SJSA1 (cell line): ENCODE measurements at regions not wholly inside any gene's neighbourhood (a gene's known extent, or its start where the extent isn't known, plus 50 kb on each side); places are given as distances from the start of the nearest gene placed in this dataset.

Experiments
- DNase-seq, 2 experiments: peaks; one replicate each; pipeline ENCODE4 v3.0.0-alpha.2; 2015 to 2020; ENCODE audit warnings: low spot score in 2 of 2, low read depth in 1 of 2
- H3K27ac ChIP-seq: fragments of 250-450 bp; sonication (Bioruptor Pico); 2 replicates; pipeline ENCODE4 v1.5.1; 2020; ENCODE audit warnings: mild to moderate bottlenecking, moderate library complexity
- H3K27me3 ChIP-seq: fragments of 250-450 bp; sonication (Bioruptor Pico); replicated peaks from 2 replicates; pipeline ENCODE4 v1.5.1; 2020; ENCODE audit warnings: mild to moderate bottlenecking, moderate library complexity
- H3K36me3 ChIP-seq: fragments of 250-450 bp; sonication (Bioruptor Pico); 2 replicates; pipeline ENCODE4 v1.5.1; 2020; ENCODE audit warnings: mild to moderate bottlenecking
- H3K4me1 ChIP-seq: fragments of 250-450 bp; sonication (Bioruptor Pico); replicated peaks from 2 replicates; pipeline ENCODE4 v1.6.1; 2021; ENCODE audit warnings: mild to moderate bottlenecking
- H3K4me3 ChIP-seq: fragments of 250-450 bp; sonication (Bioruptor Pico); 2 replicates; pipeline ENCODE4 v1.5.1; 2020; ENCODE audit warnings: mild to moderate bottlenecking
- H3K9me3 ChIP-seq: fragments of 250-450 bp; sonication (Bioruptor Pico); replicated peaks from 2 replicates; pipeline ENCODE4 v1.5.1; 2020; ENCODE audit warnings: mild to moderate bottlenecking

DNA sequence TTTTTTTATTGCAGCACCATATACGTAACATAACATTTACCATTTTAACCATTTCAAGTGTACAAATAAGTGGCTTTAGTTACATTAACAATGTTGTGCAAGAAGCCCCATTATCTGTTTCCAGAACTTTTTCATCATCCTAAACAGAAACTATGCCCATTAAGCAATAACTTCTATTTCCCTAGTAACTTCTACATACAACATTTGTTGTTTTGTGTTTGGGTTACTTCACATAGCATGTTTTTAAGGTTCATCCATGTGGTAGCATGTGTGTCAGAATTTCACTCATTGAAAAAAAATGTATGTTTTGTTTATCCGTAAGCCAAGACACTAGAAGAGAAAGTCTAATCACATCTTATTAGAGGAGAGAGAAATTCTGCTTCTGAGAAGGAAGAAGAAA is 450.5 kb upstream of the PDZRN3 start:
- H3K4me3 ChIP-seq: no peak overlapping the region
- H3K9me3 ChIP-seq: no peaks in the 10 kb centered on the region
- H3K27me3 ChIP-seq: no peaks in the 10 kb centered on the region
- H3K27ac ChIP-seq: no peak overlapping the region
- H3K4me1 ChIP-seq: no peaks in the 10 kb centered on the region
- DNase-seq: no peak
- H3K36me3 ChIP-seq: no peaks in the 10 kb centered on the region

GRCh38 chr3:74074700-74075099 is 450.0 kb upstream of the PDZRN3 start:
- Histone ChIP-seq H3K27me3 (no peaks in the 10 kb centered on the region), H3K36me3 (no peaks in the 10 kb centered on the region), H3K27ac (no peak overlapping the region), H3K4me1 (no peaks in the 10 kb centered on the region), H3K4me3 (no peak overlapping the region), H3K9me3 (no peaks in the 10 kb centered on the region)
- no peak for DNase-seq

DNA sequence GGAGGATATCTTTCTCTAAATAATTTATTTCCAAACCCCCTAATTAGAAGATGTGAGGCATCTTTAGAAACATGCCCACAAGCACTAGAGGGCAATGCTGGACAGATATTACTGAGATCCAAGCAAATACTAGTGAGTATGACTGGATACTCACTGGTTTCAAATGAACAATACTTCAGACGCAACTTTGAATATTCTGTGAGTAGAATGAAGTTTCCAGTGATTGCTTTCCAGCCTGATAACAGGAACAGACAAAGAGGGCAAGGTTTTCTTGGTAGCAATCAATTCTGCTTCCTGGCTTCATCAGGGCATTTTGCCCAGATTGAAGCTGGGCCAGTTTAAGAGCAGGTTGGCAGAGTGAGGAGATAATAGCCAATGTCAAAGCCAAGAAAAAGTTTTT is 442.6 kb upstream of the PDZRN3 start:
- Histone ChIP-seq H3K27me3 (no peaks in the 10 kb centered on the region), H3K27ac (no peak overlapping the region), H3K4me1 (no peaks in the 10 kb centered on the region), H3K36me3 (no peaks in the 10 kb centered on the region), H3K4me3 (no peak overlapping the region), H3K9me3 (no peaks in the 10 kb centered on the region)
- no peak for DNase-seq

DNA sequence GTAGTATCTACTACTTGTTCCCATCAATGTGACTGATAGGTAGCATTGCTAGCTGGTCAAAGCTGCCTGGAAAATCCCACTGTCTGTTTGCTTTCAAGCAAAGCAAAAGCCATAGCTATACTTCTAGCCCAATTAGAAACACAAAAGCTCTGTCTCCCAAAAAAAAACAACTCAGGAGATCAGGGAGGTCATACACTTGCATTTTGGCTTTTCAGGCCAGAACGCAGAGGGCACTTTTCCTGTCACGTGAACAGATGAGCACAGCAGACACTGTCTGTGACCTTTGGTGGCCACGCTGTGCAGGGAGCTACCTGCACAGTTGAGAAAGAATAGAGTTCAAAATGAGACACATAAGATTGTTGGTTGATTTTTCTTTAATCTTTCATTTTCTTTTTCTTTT is 441.7 kb upstream of the PDZRN3 start:
- no peak for DNase-seq
- no peaks in the 10 kb centered on the region for H3K36me3 ChIP-seq
- H3K27ac ChIP-seq: no peak overlapping the region
- H3K4me3 ChIP-seq: no peak overlapping the region
- H3K4me1 ChIP-seq: no peaks in the 10 kb centered on the region
- H3K27me3 ChIP-seq: no peaks in the 10 kb centered on the region
- no peaks in the 10 kb centered on the region for H3K9me3 ChIP-seq

- Histone ChIP-seq H3K27me3 (no peaks in the 10 kb centered on the region), H3K4me1 (no peaks in the 10 kb centered on the region), H3K36me3 (no peaks in the 10 kb centered on the region), H3K27ac (no peak overlapping the region), H3K4me3 (no peak overlapping the region), H3K9me3 (no peaks in the 10 kb centered on the region)
- no peak for DNase-seq
Measured at GRCh38 chr3:74059923-74060600, 435.3 kb upstream of the PDZRN3 start.

GRCh38 chr3:74059301-74059922 is 434.7 kb upstream of the PDZRN3 start:
- Histone ChIP-seq H3K27me3 (no peaks in the 10 kb centered on the region), H3K4me3 (no peak overlapping the region), H3K27ac (no peak overlapping the region)

DNA sequence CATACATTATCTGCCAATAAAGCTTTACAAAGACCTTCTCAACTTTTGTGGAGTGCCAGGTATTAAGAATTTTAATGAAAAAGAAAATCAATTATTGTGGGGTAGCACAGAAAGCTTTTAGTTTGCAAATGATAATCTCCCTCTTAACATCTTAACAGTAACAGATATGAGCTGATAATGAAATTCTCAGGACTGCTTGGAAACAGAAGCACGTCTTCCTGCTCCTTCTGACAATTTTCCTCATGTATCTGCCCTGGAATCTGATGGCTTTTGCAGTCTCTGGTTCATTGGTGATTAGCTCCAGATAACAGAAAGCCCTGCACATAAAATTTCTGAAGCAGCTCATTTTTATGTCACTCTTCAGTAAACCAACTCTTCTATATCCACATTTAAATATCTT is 432.4 kb upstream of the PDZRN3 start:
- Histone ChIP-seq H3K4me1 (no peaks in the 10 kb centered on the region), H3K9me3 (no peaks in the 10 kb centered on the region), H3K27me3 (no peaks in the 10 kb centered on the region), H3K27ac (no peak overlapping the region), H3K36me3 (no peaks in the 10 kb centered on the region), H3K4me3 (no peak overlapping the region)
- no peak for DNase-seq

More at GRCh38 chr3:74059301-74059922, 434.7 kb upstream of the PDZRN3 start:
- Histone ChIP-seq H3K9me3 (no peaks in the 10 kb centered on the region), H3K36me3 (no peaks in the 10 kb centered on the region), H3K4me1 (no peaks in the 10 kb centered on the region)
- no peak for DNase-seq

GRCh38 chr3:74055061-74055460 is 430.3 kb upstream of the PDZRN3 start:
- Histone ChIP-seq H3K4me3 (no peak overlapping the region), H3K4me1 (no peaks in the 10 kb centered on the region), H3K27me3 (no peaks in the 10 kb centered on the region), H3K36me3 (no peaks in the 10 kb centered on the region), H3K27ac (no peak overlapping the region), H3K9me3 (no peaks in the 10 kb centered on the region)
- no peak for DNase-seq

DNA sequence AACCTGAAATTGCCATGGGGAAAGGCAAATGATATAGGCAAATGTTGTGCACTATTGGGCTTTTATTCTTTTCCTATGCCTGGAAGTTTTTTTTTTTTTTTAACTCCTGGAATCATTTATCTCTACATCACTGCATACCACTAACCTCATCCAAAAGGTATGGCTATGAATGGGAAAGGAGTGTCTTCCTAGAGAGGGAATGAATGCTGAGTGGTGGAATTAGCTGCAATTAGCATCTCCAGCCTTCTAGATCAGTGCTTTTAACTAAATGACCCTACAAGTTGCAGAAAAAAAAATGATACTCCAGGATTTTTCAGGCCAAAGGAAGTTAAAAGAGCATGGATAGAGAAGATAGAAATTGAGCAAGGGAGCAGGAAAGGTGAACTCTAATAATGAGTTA is 429.8 kb upstream of the PDZRN3 start:
- Histone ChIP-seq H3K27me3 (no peaks in the 10 kb centered on the region), H3K36me3 (no peaks in the 10 kb centered on the region), H3K4me3 (no peak overlapping the region), H3K9me3 (no peaks in the 10 kb centered on the region), H3K4me1 (no peaks in the 10 kb centered on the region), H3K27ac (no peak overlapping the region)
- no peak for DNase-seq

DNA sequence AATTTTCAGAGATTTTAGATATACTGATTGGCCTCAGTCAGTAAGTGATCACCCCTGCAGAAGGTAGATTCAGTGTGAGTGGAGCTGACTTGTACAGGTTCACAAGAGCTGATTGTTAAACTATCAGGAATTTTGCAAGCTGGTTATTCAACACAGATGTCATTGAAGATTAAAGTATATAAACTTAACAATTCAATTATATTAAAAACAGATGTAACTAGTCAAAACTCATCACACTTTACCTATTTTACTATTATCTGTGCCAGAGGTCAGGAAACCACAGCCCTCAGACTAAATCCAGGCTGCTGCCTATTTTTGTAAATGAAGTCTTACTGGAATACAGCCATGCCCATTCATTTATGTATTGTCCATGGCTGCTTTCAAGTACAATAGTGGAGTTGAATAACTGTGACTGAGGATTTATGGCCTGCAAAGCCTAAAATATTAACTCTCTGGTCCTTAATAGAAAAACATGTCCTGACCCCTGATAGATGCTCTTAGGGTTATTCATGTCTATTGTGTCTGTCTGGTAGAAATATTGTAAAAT is 429.3 kb upstream of the PDZRN3 start:
- H3K27me3 ChIP-seq: no peaks in the 10 kb centered on the region
- no peaks in the 10 kb centered on the region for H3K36me3 ChIP-seq
- H3K4me3 ChIP-seq: no peak overlapping the region
- H3K9me3 ChIP-seq: no peaks in the 10 kb centered on the region
- H3K4me1 ChIP-seq: no peaks in the 10 kb centered on the region
- no peak for DNase-seq
- no peak overlapping the region for H3K27ac ChIP-seq

GRCh38 chr3:74049444-74049843 is 424.7 kb upstream of the PDZRN3 start:
- Histone ChIP-seq H3K4me1 (no peaks in the 10 kb centered on the region), H3K9me3 (no peaks in the 10 kb centered on the region), H3K27ac (no peak overlapping the region), H3K4me3 (no peak overlapping the region), H3K36me3 (no peaks in the 10 kb centered on the region), H3K27me3 (no peaks in the 10 kb centered on the region)
- no peak for DNase-seq

- Histone ChIP-seq H3K4me1 (no peaks in the 10 kb centered on the region), H3K9me3 (no peaks in the 10 kb centered on the region), H3K4me3 (no peak overlapping the region), H3K36me3 (no peaks in the 10 kb centered on the region), H3K27me3 (no peaks in the 10 kb centered on the region), H3K27ac (no peak overlapping the region)
- no peak for DNase-seq
Measured at GRCh38 chr3:74048699-74049098, 424.0 kb upstream of the PDZRN3 start.

DNA sequence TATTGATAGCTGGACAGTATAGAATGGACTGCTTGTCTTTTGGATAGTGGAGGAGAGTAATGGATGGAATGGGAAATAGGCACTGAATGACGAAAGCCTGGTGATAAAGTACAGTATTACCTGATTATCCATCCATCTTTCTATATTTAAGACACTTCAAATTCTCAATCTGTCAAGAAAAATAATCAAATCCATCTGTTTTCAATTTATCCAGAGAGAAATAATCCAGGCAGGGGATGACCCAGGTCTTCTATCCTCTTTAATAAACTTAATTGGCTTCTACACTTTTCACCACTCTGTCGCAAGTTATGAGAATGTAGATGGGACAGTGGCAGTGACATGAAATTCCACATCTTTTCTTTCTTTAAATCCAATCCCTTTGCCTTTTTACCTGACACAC is 420.3 kb upstream of the PDZRN3 start:
- H3K36me3 ChIP-seq: no peaks in the 10 kb centered on the region
- no peak overlapping the region for H3K4me3 ChIP-seq
- H3K27ac ChIP-seq: no peak overlapping the region
- H3K4me1 ChIP-seq: no peaks in the 10 kb centered on the region
- DNase-seq: no peak
- H3K9me3 ChIP-seq: no peaks in the 10 kb centered on the region
- H3K27me3 ChIP-seq: no peaks in the 10 kb centered on the region

DNA sequence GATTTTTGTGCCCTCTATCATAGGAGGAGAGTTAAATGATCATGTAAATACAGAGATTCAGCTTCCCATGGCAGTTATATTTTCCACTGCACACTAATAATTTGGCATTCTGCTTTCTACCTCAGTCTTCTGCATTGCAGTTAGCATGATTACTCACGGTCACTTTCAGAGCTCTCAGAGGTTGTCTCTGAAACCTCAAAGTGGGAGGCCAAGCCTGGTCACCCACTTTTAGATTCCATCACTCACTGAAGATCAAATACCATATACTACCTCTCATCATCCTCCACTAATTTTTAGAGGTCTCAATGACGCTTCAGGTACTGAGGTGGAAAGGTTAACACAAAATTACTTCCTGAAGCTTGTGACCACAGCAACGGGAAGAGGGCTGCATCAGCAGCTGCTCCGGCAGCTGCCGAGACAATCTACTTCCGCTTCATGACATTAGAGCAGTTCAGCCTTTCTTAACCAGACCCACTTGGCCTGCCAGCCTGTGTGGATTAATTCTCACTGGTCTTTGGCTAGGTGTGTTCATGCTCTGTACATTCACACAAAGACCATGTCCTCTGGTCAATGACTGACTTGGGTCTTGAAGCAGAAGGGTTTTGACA is 416.4 kb upstream of the PDZRN3 start:
- Histone ChIP-seq H3K4me1 (no peaks in the 10 kb centered on the region), H3K36me3 (no peaks in the 10 kb centered on the region), H3K27me3 (no peaks in the 10 kb centered on the region), H3K27ac (no peak overlapping the region), H3K9me3 (no peaks in the 10 kb centered on the region), H3K4me3 (no peak overlapping the region)
- no peak for DNase-seq
